Smooth muscle cell (in vitro differentiated cells): ENCODE measurements at regions not wholly inside any gene's neighbourhood (a gene's known extent, or its start where the extent isn't known, plus 50 kb on each side); places are given as distances from the start of the nearest gene placed in this dataset.

Source experiments
- DNase-seq: peaks from one replicate; lab custom pipeline; 2025; ENCODE audit not compliant: unreplicated experiment; lab: John Stamatoyannopoulos, UW
- H2AFZ ChIP-seq: fragments of 200-600 bp; sonication (generic); 2 replicates; pipeline ENCODE4 v1.6.0; 2016; ENCODE audit warnings: antibody characterized with exemption, low read depth, mild to moderate bottlenecking
- H3F3A ChIP-seq: fragments of 200-600 bp; sonication (generic); 2 replicates; pipeline ENCODE4 v1.6.0; 2017; ENCODE audit warnings: antibody characterized with exemption, low read depth
- H3K27ac ChIP-seq: fragments of 200-600 bp; sonication (generic); 2 replicates; pipeline ENCODE4 v1.5.1; 2016; ENCODE audit warnings: low read depth, mild to moderate bottlenecking
- H3K27me3 ChIP-seq: fragments of 200-600 bp; sonication (generic); 2 replicates; pipeline ENCODE4 v1.6.1; 2016; ENCODE audit warnings: low read depth, mild to moderate bottlenecking
- H3K36me3 ChIP-seq: fragments of 200-600 bp; sonication (generic); 2 replicates; pipeline ENCODE4 v1.5.1; 2016; ENCODE audit warnings: low read depth
- H3K4me1 ChIP-seq: fragments of 200-600 bp; sonication (generic); 2 replicates; pipeline ENCODE4 v1.5.1; 2016; ENCODE audit warnings: low read depth
- H3K4me2 ChIP-seq: fragments of 200-600 bp; sonication (generic); 2 replicates; pipeline ENCODE4 v1.6.0; 2016; ENCODE audit warnings: mild to moderate bottlenecking
- H3K4me3 ChIP-seq: fragments of 200-600 bp; sonication (generic); 2 replicates; pipeline ENCODE4 v1.5.1; 2016; ENCODE audit warnings: mild to moderate bottlenecking
- H3K79me2 ChIP-seq: fragments of 200-600 bp; sonication (generic); 2 replicates; pipeline ENCODE4 v1.6.0; 2016; ENCODE audit warnings: low read depth, mild to moderate bottlenecking
- H3K9ac ChIP-seq: fragments of 200-600 bp; sonication (generic); 2 replicates; pipeline ENCODE4 v1.6.0; 2016; ENCODE audit warnings: low read depth
- H3K9me3 ChIP-seq: fragments of 200-600 bp; sonication (generic); replicated peaks from 2 replicates; pipeline ENCODE4 v1.5.1; 2016; ENCODE audit warnings: low read depth
- H4K20me1 ChIP-seq: fragments of 200-600 bp; sonication (generic); 2 replicates; pipeline ENCODE4 v1.6.0; 2016; ENCODE audit warnings: low read depth
- WGBS: methylation state at CpG from one replicate; pipeline ENCODE4 v1.1.7; 2016; ENCODE audit warnings: low lambda C conversion rate; 5-methylcytosine and 5-hydroxymethylcytosine counted together
- TF ChIP-seq, protein P1 (sequence below): fragments of 200-600 bp; sonication (generic); IDR thresholded peaks from 2 replicates; pipeline ENCODE4 v1.5.1; 2017; ENCODE audit warnings: borderline replicate concordance, mild to moderate bottlenecking, antibody characterized with exemption; ENCODE audit not compliant: insufficient read depth, poor library complexity, severe bottlenecking

DNA sequence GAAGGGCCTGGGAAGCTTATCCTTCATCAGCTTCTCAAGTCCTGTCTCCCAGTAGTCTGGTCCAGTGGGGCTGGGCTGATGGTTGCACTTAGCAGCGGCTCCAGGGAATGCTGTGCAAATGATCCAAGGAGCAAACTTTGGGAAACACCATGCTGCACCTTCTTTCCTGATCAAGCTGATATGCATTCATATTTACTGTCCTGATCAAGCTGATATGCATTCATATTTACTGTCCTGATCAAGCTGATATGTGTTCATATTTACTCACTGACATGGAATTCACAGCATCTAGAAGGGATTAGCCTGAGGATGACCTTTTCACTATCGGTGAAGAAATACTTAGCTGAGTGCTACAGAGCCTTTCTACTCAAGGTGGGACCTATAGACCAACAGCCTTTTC lies 330.7 kb downstream of the BMPER start:
- TF ChIP-seq, protein P1, sequence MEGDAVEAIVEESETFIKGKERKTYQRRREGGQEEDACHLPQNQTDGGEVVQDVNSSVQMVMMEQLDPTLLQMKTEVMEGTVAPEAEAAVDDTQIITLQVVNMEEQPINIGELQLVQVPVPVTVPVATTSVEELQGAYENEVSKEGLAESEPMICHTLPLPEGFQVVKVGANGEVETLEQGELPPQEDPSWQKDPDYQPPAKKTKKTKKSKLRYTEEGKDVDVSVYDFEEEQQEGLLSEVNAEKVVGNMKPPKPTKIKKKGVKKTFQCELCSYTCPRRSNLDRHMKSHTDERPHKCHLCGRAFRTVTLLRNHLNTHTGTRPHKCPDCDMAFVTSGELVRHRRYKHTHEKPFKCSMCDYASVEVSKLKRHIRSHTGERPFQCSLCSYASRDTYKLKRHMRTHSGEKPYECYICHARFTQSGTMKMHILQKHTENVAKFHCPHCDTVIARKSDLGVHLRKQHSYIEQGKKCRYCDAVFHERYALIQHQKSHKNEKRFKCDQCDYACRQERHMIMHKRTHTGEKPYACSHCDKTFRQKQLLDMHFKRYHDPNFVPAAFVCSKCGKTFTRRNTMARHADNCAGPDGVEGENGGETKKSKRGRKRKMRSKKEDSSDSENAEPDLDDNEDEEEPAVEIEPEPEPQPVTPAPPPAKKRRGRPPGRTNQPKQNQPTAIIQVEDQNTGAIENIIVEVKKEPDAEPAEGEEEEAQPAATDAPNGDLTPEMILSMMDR = no peak
- Histone ChIP-seq H3K4me3 (no peak overlapping the region), H3K9me3 (no peaks in the 10 kb centered on the region), H3K27me3 (no peaks in the 10 kb centered on the region), H3K36me3 (no peaks in the 10 kb centered on the region), H3F3A (no peaks in the 10 kb centered on the region), H3K4me2 (no peak overlapping the region), H3K27ac (no peak overlapping the region), H4K20me1 (no peaks in the 10 kb centered on the region), H3K4me1 (no peaks in the 10 kb centered on the region), H3K79me2 (no peaks in the 10 kb centered on the region), H2AFZ (no peak overlapping the region), H3K9ac (no peak overlapping the region)
- DNase-seq = no peak
- 84% methylated on average over 2 of the region's 2 CpGs for WGBS

DNA sequence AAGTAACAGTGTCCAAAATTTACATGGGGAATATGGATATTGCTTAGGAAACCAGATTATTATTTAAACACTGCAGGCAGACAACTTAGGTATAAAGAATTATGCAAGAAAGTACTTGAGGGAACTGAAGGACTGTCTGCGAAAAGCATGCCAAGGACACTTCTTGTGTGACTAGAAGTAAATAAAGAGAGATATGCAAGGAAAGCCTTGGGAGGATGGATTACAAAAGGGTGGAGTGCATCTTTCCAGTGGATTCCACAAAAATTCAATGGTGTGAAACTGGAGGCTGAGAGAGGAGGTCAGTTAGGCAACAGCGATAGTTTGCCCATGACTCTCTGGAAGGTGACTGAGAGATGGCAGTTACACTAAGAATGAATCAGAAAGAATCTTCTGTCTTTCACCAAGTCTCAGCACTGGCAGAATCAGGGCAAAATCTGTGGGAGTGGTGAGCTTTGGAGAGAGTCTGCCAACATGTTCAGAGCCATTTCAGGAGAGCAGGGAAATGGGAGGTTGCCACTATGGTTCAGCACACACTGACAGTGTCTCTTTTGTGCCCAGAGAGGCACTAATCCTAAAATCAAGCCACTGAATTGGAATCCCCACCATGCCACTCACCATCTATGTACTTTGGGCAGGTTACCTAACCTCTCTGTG lies 331.6 kb downstream of the BMPER start:
- no peak overlapping the region for H2AFZ ChIP-seq
- H3K4me1 ChIP-seq = no peaks in the 10 kb centered on the region
- H3K4me2 ChIP-seq = no peak overlapping the region
- no peaks in the 10 kb centered on the region for H4K20me1 ChIP-seq
- H3K9me3 ChIP-seq = no peaks in the 10 kb centered on the region
- no peak overlapping the region for H3K4me3 ChIP-seq
- no peaks in the 10 kb centered on the region for H3F3A ChIP-seq
- H3K27me3 ChIP-seq = no peaks in the 10 kb centered on the region
- H3K36me3 ChIP-seq = no peaks in the 10 kb centered on the region
- H3K9ac ChIP-seq = no peak overlapping the region
- WGBS = 50% methylated on average over 2 of the region's 2 CpGs
- H3K27ac ChIP-seq = no peak overlapping the region
- DNase-seq = no peak
- TF ChIP-seq, protein P1 = no peak
- H3K79me2 ChIP-seq = no peaks in the 10 kb centered on the region

DNA sequence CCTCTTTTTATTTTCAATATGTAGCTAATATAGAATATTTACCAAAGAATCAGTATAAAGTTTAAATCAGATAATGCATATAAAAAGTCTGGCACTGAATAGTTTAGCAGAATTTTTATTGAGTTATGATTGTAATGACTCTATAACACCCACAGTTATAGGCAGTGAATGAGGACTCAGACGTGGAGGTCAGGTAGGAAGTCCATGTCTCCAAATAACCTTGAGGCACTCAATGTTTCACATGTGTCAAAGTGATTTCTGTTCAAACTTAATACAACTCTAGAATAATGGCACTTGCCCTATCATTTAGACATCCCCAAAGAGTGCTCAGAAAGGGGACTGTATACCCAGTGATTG lies 332.1 kb downstream of the BMPER start:
- TF ChIP-seq, protein P1 = no peak
- Histone ChIP-seq H3K36me3 (no peaks in the 10 kb centered on the region), H3K9me3 (no peaks in the 10 kb centered on the region), H3K79me2 (no peaks in the 10 kb centered on the region), H4K20me1 (no peaks in the 10 kb centered on the region), H3F3A (no peaks in the 10 kb centered on the region), H2AFZ (no peak overlapping the region), H3K27ac (no peak overlapping the region), H3K4me1 (no peaks in the 10 kb centered on the region), H3K27me3 (no peaks in the 10 kb centered on the region), H3K4me3 (no peak overlapping the region), H3K9ac (no peak overlapping the region), H3K4me2 (no peak overlapping the region)
- WGBS = 94% methylated on average over 1 of the region's 1 CpG
- no peak for DNase-seq

DNA sequence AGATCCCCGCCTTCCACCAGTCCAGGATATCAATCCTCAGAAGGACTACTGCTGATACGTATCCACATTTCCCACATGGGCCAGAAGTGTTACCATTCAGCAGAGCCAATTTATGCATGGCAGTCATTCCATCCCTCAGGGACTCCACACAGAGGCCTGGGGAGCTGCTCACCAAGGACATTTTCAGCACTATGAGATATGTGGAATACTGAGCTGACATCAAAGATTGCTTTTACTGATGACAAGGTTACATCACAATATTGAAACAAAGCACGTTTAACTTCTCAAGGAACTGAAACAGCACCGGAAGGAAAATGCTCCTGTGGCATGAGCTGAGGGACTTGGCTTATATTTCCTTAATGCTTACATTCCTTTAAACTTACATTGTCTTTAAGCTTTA lies 335.1 kb downstream of the BMPER start:
- H3K4me1 ChIP-seq = no peaks in the 10 kb centered on the region
- no peak overlapping the region for H2AFZ ChIP-seq
- no peaks in the 10 kb centered on the region for H3F3A ChIP-seq
- TF ChIP-seq, protein P1 = no peak
- H3K27me3 ChIP-seq = no peaks in the 10 kb centered on the region
- H3K4me3 ChIP-seq = no peak overlapping the region
- H3K27ac ChIP-seq = no peak overlapping the region
- no peaks in the 10 kb centered on the region for H3K79me2 ChIP-seq
- H4K20me1 ChIP-seq = no peaks in the 10 kb centered on the region
- DNase-seq = no peak
- 84% methylated on average over 4 of the region's 4 CpGs for WGBS
- no peak overlapping the region for H3K4me2 ChIP-seq
- no peaks in the 10 kb centered on the region for H3K36me3 ChIP-seq
- no peaks in the 10 kb centered on the region for H3K9me3 ChIP-seq
- H3K9ac ChIP-seq = no peak overlapping the region
